SW 1271 (cell line): ENCODE measurements at regions not wholly inside any gene's neighbourhood (a gene's known extent, or its start where the extent isn't known, plus 50 kb on each side); places are given as distances from the start of the nearest gene placed in this dataset.
A peak's percentile ranks its signal among the peaks of the same experiment; 100 is the strongest.

Source experiments
- DNase-seq, 2 experiments: peaks; one replicate each; lab custom pipeline; 2025; lab: John Stamatoyannopoulos, UW

DNA sequence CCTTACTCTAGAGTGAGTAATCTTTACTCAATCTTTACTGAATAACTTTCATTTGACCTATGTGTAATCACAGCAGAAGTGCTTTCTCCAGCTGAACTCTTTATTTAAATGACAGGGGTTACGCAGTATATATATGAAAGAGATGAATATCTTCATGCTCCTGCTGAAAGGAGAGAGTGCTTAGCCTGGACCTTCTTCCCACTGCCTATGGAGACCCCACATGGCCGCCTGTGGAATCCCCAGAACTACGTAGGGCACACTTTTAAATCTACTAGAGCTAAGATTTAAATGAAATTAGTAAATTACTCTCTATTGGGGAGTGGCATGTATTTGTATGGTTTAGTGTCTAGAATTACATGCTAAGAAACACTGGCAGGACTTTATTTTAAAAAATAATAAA is 391.2 kb downstream of the ANKRD50 start:
- DNase-seq = no peak

DNA sequence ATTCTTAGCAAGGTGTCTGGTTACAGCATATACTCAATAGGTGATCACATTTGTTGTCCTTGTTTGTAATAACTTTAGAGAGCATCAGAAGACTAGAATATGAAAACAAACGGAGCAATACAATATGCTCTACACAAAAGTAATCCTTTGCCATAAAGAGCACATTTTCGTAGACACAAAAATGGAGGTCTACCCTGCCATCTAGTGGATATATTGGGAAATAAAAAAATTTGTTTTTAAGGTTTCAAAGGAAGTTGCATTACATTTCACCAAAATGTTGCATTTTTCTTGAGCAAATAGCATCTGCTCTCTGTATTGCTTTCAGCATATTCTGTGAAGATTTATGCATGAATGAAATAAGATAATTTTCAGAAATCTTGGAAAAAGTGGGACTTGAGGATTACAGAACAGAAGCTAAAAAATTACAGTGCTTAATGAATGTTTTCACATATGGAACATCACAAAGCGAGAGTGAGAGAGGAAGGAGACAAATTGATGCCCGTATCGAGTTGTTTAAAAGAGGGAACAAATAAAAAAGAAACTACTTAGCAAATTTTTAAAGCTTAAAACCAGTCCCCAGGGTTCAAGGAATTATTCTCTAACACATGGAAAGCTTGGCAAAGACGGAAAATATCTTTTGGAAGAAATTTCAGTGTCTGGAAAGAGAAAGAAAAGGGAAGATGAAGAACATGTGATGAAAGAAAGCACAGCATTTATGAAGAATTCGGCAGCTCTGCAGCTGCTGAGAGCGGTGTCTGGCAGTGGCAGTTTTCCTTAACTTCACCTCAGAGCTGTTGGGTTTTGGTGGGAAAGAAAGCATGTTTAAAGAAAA is 390.1 kb downstream of the ANKRD50 start:
- peak in 1 of 2 experiments; percentile 5 for DNase-seq

DNA sequence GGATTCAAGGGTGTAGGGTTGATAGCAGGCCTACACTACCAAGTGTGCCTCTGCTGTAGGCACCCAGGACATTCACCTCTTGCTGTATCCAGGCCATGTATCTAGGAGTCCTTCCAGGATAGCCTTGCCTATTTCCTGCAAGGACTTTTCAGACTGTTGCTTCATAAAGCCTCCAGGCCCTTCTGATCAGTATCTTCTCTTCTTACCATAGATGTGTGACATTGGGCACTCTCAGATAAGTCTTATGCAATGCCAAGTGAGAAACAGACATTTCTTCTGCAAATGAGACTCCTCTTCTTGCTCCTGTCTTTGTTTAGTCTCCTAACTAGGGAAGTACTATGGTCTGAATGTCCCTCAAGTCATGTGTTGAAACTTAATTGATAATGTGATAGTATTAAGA is 386.8 kb downstream of the ANKRD50 start:
- DNase-seq = no peak

DNA sequence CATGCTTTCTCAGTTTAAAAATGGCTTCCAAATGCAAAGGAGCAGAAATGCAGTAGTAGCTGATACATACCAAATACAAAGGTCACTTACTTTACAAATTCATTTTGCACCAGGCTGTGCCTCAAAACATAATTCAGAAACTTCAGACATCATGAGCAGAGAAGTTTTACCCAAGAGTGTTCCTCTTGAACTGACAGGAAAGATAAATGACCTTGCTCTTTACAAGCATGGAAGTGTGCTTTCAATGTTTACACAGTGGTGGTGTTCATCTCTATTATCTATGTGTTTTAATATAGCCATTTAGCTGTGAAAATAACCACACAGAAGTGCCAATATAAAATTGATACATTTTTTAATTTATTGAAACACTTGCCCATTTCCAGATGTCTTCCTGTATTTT is 383.4 kb downstream of the ANKRD50 start:
- no peak for DNase-seq

DNA sequence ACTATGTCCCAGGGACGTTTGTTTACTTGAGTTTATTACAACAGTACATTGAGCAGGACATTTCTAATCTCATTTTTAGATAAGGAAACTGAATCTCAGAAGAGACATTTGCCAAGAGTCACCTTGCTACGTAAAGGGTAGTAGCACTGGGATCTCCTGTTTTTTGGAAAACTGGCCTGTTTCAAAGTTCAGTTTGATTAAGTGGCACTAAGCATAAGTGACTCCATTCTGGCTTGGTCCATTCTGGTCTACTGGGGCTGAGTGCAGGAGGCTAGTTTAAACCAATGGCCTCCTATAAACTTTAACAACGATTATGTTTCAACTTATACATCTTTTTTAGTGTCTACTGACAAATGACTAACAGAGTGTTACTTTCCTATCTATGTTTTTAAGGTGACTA is 382.5 kb downstream of the ANKRD50 start:
- DNase-seq = no peak

DNA sequence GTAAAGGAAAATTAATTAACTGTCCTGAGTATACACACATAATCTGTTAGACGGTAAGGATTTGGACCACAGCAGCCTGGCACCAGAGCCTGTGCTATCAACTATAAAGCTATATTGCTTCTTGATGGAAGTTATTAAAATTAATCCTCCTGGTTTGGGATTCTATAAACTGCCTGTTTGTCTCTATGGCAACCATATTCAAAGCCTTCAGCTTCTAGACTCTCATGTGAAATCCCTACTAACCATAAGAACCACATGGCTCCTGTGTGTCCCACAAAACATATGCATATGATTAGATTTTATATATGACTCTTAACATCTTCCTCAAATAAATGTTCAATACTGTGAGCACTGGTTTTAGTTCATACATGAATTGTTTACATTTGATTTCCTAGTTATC is 380.8 kb downstream of the ANKRD50 start:
- no peak for DNase-seq

DNA sequence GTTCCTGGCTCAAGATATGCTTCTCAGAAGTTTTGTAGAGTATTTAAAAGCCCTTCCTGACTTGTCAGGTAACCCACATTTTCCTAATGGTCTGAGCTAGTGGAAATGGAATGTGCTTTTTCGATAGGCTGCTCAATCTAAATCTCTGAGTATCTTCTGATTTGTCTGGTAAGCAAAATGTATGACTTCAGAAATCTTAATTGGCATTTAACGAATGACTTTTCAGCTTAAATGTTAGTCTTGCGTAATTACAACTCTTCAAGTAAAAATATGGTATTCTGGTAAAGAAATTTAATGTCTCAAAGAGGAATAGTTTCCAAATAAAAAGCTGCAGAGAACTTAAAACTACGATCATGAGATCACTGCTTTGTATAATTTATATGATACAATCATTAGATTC is 379.1 kb downstream of the ANKRD50 start:
- no peak for DNase-seq

DNA sequence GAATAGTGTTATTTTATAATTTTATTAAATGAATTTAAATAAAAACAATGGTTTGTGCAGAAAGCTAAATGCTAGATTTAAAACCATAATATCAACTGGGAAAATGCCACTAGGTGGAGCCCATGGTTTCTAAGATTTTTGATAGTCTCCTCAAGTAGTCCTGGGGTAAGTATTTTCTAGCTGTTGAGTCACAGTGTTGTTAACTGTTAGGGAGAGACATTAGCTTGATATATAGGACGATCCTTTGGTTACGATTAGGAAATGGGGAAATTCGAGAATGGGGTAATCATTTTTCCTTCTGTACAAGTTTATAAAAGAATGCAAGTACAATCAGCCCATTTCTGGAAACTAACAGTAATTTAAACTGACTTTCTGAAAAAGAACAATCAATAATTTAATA is 378.4 kb downstream of the ANKRD50 start:
- DNase-seq = peak in 1 of 2 experiments; percentile 66

DNA sequence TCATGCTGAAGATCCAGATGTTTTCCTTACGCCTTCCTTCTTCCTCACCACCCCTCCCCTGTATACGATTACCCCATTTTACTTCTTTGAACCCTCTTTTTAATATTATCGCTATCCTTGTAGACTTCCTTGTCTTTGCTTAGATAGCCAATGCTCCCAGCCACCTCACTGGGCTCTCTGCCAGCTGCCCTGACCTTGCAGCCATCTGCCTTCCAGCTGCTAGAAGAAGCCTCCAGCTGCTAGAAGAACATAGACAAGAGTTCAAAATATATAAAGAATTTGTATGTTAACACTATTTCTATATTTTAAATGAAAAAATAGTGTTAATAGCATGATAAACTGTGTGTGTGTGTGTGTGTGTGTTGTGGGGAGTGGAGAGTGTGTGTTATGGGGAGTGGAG is 374.7 kb downstream of the ANKRD50 start:
- DNase-seq = no peak

DNA sequence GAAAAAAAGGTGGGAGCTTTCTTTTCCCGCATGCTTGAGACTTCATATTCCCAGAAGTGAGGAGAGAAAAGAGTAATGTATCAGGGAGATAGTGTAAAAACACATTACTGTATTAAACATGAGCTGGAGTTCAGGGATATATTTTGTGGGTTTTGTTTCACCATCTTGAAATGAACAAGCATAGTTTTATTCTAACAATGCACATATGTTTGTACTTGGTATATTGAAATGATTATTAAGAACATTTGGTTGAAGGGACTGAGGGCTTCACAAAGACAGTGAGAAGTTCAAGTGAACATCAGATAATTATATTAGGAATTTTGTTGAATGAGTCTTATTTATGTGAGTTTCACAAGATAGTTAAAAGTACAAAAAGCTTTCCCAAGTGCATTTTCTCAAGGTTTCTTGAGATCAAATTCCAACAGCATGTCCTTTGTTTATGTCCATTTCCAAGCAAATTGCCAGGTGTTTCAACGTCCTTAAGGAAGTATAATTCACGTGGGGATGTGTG is 368.8 kb downstream of the ANKRD50 start:
- no peak for DNase-seq

DNA sequence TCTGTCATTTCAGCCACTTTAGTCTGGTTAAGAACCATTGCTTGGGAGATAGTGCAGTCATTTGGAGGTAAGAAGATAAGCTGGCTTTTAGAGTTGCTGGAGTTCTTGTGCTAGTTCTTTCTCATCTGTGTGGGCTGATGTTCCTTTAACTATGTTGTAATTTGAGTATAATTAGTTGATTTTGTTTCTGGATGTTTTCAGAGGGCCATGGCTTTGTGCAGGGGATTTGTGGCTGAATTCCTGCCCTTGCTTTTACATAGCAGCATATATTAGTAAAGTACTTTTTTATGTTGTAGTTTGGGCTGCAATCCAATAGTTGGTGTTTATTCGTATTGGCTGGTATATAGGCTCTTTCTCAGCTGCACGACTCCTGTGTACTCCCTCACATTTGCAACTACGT is 339.6 kb downstream of the ANKRD50 start:
- DNase-seq = no peak

DNA sequence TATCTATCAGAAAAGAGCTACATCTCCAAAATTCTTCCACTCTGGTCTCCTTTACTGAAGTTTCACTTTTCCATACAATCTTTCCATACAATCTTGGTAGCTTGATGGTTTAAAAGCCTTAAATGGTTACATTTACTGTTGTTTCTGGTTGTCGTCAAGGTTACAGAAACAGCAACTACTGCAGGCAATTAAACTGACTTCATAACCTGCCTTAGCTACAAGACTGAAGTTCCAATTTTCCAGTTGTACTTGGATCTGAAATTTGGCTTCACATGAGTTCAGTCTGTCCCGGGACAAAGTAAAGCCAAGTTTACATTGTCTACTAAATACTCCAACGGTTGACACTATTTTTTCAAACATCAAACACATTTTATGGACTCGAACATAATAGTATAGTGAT is 326.4 kb downstream of the ANKRD50 start:
- DNase-seq = no peak

DNA sequence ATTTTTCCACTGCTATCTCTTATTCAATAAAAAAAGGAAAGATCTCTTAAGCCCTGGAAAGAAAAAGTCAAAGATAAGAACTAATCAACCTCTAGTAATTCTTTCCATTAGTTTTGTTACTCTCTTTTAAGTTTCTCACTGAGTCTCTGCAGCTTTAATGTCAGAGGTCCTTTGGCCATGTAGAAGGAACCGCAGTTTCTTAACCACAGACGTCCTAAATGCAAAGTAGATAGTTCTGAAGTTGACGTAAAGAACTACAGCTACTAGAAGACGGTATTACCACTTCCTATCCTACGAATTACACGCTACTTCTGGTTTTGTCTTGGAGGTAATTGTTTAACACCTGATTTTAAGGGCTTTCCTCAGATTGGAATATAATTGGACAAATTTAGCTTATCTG is 325.9 kb downstream of the ANKRD50 start:
- no peak for DNase-seq

DNA sequence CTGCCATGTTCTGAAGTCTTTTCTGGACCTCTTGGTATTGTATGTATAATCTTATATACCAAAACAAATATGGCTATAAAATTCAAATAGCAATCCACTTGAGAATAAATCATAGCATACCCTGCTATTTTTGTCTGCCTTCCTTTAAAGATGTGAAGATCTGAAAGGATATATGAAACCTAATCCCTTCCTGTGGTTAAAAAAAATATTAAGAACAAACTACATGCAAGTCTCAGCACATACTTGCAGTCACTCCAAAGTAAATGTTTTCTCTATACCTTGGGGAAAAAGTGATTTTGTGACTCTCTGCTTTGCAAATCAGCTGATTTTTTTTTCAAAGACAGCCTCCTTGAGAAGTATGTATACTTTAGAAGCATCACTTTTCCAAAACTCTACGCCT is 322.9 kb downstream of the ANKRD50 start:
- no peak for DNase-seq

DNA sequence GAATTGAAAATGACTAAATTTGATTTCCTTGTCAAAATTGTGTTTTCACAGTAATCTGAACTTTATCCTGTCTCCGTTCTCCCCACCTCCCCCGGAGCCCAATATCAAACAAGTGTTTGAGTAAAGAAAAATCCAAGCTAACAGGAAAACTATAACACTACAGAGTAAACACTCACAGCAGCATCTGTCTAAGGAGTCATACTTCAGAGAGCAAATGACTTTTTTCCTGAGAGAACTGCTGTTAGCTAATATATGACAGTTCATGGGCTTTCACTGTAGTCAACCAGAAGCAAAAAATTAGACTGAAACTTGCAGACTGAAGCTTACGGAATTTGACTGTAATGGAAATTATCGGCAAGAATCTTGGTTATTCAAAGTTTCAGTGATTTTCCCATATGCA is 321.7 kb downstream of the ANKRD50 start:
- no peak for DNase-seq

DNA sequence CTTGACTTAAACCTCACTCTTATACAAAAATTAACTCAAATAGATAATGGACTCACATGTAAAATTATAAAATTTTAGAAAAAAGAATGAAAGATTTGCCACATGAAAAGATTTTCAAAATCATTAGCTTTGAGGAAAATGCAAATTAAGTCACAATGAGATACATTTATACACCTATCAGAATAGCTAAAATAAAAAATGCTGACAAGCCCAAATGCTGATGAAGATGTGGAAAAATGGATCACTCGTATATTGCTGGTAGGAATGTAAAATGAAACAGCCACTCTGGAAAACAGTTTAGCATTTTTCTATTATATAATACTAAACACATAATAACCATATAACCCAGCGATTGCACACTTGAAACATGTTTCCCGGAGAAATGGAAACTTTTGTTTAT is 316.2 kb downstream of the ANKRD50 start:
- no peak for DNase-seq

DNA sequence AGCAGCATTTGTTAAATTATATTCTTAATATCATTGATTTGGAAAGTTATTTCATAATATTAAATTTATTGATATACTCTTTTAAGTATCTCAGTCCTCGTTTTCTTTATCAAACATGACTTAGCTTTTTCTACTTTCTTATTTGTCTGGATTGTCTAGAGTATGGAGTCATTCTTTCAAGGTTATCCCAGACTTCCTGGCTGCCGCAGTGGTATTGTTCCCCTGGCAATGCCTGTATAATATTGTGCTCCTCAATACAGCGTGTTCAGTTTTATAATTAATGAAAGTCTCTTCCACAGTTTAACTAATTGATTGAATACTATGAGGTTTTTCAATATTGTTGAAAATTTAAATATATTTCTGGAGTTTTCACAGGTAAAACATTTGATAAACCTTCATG is 310.9 kb downstream of the ANKRD50 start:
- DNase-seq = no peak

DNA sequence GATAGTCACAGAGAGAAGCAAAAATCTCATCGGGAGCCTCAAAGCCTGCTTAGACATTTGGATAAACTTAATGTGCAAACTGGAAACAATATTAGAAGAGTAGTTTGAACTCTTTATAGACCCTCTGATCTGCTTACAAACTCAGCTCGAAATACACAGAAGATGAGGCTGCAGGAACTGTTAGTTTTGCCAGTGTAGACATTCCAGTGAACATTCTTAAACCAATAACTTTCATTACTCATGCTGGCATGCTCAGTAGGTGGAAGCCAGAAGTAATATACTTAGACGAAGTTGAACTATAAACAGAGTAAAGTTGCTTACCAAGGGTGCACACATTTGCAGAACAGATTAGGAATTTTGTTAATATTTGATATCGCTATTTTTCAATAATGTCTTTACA is 303.5 kb downstream of the ANKRD50 start:
- no peak for DNase-seq

DNA sequence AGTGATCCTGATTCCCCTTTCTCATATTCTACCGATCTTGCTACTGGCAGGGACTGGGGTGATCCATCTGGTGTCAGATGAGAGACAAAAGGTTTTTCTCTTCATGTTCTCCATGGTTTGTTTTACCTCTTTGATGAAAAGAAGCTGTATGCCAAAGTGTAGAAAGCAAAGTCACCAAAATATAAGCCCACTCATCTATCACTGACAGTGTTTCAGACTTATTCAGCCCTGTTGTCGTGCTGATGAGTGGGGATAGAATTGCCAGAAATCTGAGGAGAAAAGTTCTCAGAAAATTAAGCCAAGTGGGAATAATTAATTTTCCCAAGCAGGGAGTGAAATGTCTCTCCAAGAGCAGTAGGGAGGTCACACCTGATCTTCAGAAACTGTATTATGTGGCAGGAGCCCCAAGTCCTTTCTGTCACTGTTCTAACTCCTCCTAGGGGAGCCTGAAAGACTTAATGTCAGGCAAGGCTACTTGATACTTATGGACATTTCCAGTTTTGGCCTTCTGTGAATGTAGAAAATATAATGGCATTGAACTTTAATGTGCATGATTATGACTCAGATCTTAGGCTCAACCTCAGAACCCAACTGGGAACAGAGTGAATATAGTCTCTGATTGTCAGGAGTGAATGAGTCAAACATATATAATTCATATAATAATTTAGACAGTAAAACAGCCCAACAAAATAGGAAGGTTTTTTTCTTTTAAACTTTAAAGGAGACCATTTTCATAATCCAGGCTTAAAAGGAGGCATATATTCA is 298.1 kb downstream of the ANKRD50 start:
- no peak for DNase-seq

DNA sequence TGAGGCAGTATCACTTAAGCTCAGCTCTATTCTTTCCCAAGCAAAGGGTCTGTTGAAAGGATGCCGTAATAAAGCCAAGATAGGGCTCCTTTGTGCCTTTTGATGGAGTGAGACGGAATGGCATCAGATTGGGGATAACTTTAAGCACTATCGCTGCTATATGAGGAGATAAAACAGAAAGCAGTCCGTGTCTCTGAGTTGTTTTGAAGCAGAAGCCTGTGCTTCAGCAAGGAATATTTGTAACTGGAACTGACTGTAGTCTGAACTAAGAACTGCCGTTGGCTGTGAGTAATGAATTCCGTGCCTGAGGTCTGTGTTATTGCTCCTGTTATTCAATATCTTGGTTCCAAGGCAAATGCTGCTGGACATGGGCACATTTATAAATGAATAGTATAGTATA is 297.4 kb downstream of the ANKRD50 start:
- no peak for DNase-seq

DNA sequence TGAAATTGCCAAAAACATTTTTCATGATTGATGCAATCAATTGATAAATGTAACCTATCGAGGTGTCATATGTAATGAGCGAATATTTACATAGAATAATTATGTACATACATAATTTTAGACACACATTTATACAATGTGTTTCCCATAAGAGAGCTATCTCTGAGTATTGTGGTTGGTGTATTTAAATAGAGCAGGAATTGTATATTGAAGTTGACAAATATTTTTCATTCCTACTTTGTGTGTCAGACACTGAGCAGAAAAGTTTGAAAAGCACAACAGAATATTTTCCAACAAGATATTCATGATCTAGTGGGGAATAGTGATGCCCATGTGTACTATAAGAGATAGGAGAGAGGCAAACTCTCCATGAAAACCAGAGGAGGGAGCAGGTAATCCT is 295.2 kb downstream of the ANKRD50 start:
- DNase-seq = no peak

DNA sequence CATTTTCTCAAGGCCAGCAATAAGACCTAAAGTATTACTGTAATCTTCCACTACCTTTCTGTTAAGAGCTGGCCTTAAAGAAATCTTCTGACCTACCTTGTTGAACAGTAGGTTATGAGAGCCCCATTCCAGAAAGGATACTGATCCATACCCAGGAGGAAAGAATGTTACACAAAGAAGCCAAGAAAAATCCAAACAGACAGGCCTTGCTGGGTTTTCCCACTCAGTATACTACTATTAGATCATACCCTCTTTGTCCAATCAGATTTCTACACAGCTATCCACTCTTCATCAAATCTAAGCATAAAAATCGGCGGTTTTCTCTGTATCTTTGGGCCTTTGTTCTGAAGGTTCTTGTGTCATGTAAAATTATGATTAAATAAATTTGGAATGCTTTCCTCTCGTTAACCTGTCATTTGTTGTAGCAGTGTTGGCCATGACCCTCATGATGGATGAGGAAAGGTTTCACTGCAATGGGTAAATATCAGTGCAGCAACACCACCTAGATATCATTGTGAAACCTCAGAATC is 292.3 kb downstream of the ANKRD50 start:
- no peak for DNase-seq

DNA sequence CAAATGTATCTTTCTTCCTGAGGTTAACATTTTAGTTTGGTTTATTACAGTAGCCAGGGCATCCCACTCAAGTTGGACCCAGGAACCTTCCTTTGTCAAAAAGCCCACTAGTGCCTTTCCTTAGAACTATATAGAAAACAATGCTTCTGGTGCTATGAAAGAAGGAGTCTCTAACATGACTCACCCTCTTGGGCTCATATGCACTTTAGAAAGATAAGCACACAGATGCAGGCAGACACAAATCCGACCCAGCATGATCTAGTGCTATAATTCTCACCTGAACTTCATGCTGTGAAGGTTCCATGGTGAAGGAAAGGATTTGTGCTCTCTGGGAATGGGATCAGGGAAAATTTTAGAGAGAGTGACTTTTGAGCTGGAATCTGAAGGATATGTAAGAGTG is 289.4 kb downstream of the ANKRD50 start:
- DNase-seq = no peak
